K562 (cell line): ENCODE measurements at regions not wholly inside any gene's neighbourhood (a gene's known extent, or its start where the extent isn't known, plus 50 kb on each side); places are given as distances from the start of the nearest gene placed in this dataset.
A peak's percentile ranks its signal among the peaks of the same experiment; 100 is the strongest.

Experiments
- ATAC-seq: fragments of 200-7000 bp; cut with Tn5 transposase; 3 replicates; pipeline ENCODE4 v1.9.1; 2020; ENCODE audit warnings: moderate library complexity
- BruUV-seq: library from RNA; stranded (reverse); fragments of 400-500 nt; replicated peaks from 2 replicates; lab custom pipeline; 2021; lab: Mats Ljungman, UMichigan
- CTCF ChIA-PET: fragments of 300-600 bp; formaldehyde crosslinking; extraction: SDS; loops from one replicate; lab custom pipeline; 2021; ENCODE audit warnings: low intra/inter-chr PET ratio; lab: Yijun Ruan, JAX
- POLR2A ChIA-PET: fragments of 300-600, 350-650 bp; sonication (Branson Sonifier 250); formaldehyde crosslinking; extraction: SDS; loops from one replicate; lab custom pipeline; 2021; ENCODE audit warnings: antibody characterized with exemption, inconsistent platforms; lab: Yijun Ruan, JAX
- DNase-seq, 4 experiments: peaks; one replicate each; pipeline versions ENCODE4 v3.0.0 to v3.0.0-alpha.2; 2011 to 2018; ENCODE audit warnings: low spot score in 3 of 4, mixed read lengths in 3 of 4; ENCODE audit errors: extremely low read depth in 1 of 4
- FAIRE-seq: peaks from 2 replicates; lab custom pipeline; 2011; peaks lifted over from hg19 to GRCh38; lab: Jason Lieb, UNC
- H2AFZ ChIP-seq: 2 replicates; pipeline ENCODE4 v1.6.0; 2011; ENCODE audit warnings: low read depth, low read length, control low read depth, inconsistent platforms
- H3K27ac ChIP-seq: fragments of 200-600 bp; 3 replicates; pipeline ENCODE4 v1.8.0; 2011; ENCODE audit warnings: low read depth, mild to moderate bottlenecking, control low read depth, inconsistent platforms, low read length, moderate library complexity, mixed read lengths; ENCODE audit errors: extremely low read depth
- H3K27me3 ChIP-seq, 2 experiments: fragments of 300-600 bp in 1 of 2; 2 replicates in 1 of 2; 3 replicates in 1 of 2; pipeline versions ENCODE4 v1.6.0 to v1.8.0; 2011; ENCODE audit warnings: inconsistent platforms in 2 of 2, low read length in 2 of 2, mild to moderate bottlenecking in 1 of 2, mixed read lengths in 1 of 2, moderate library complexity in 1 of 2; ENCODE audit not compliant: control insufficient read depth in 2 of 2, insufficient read depth in 2 of 2
- H3K36me3 ChIP-seq: fragments of 300-600 bp; 3 replicates; pipeline ENCODE4 v1.8.0; 2011; ENCODE audit warnings: mild to moderate bottlenecking, low read length, inconsistent platforms; ENCODE audit not compliant: control insufficient read depth, insufficient read depth
- H3K4me1 ChIP-seq, 2 experiments: fragments of 200-600 bp in 1 of 2; replicated peaks in 1 of 2; 2 replicates in 1 of 2; 3 replicates in 1 of 2; pipeline versions ENCODE4 v1.5.1 to v1.8.0; 2011; ENCODE audit warnings: inconsistent platforms in 2 of 2, low read length in 2 of 2, mild to moderate bottlenecking in 1 of 2, mixed read lengths in 1 of 2, moderate library complexity in 1 of 2; ENCODE audit not compliant: control insufficient read depth in 2 of 2, insufficient read depth in 2 of 2
- H3K4me2 ChIP-seq: 2 replicates; pipeline ENCODE4 v1.6.1; 2011; ENCODE audit warnings: low read length, control low read depth, inconsistent platforms, mixed read lengths; ENCODE audit not compliant: insufficient read depth
- H3K4me3 ChIP-seq: fragments of 200-600 bp; sonication (generic), shearing (Covaris generic); 2 replicates; pipeline ENCODE4 v1.5.1; 2016; ENCODE audit warnings: control low read depth, inconsistent platforms
- H3K79me2 ChIP-seq: fragments of 200-600 bp; 3 replicates; pipeline ENCODE4 v1.8.0; 2011; ENCODE audit warnings: low read length, inconsistent platforms; ENCODE audit not compliant: control insufficient read depth, insufficient read depth
- H3K9ac ChIP-seq, 2 experiments: 2 replicates each; pipeline versions ENCODE4 v1.6.0 to v1.6.1; 2011; ENCODE audit warnings: low read depth in 2 of 2, low read length in 2 of 2, control low read depth in 1 of 2, inconsistent platforms in 1 of 2, mild to moderate bottlenecking in 1 of 2, mixed read lengths in 1 of 2; ENCODE audit not compliant: insufficient read depth in 1 of 2
- H3K9me1 ChIP-seq: one replicate; pipeline ENCODE4 v1.6.0; 2011; ENCODE audit warnings: inconsistent platforms, mild to moderate bottlenecking, low read length, moderate library complexity; ENCODE audit not compliant: control insufficient read depth, insufficient read depth
- H3K9me3 ChIP-seq: replicated peaks from 2 replicates; pipeline ENCODE4 v1.5.1; 2011; ENCODE audit warnings: low read depth, low read length, inconsistent platforms; ENCODE audit not compliant: control insufficient read depth, insufficient read depth
- H4K20me1 ChIP-seq: replicated peaks from 2 replicates; pipeline ENCODE4 v1.6.1; 2011; ENCODE audit warnings: low read length, inconsistent platforms, mixed read lengths; ENCODE audit not compliant: control insufficient read depth, insufficient read depth
- BMI1 ChIP-seq: fragments of 150-350 bp; IDR thresholded peaks from 2 replicates; pipeline ENCODE4 v1.6.1; 2014; ENCODE audit warnings: low read length
- RAD51 ChIP-seq: fragments of 450-650 bp; IDR thresholded peaks from 2 replicates; pipeline ENCODE4 v1.7.1; 2016; ENCODE audit warnings: low read depth, mild to moderate bottlenecking, borderline replicate concordance
- USF1 ChIP-seq: sonication (generic); formaldehyde crosslinking; IDR thresholded peaks from 2 replicates; pipeline ENCODE4 v1.9.0; 2022; ENCODE audit warnings: mild to moderate bottlenecking, missing genetic modification reagents
- USF2 ChIP-seq: sonication (generic); formaldehyde crosslinking; IDR thresholded peaks from 2 replicates; pipeline ENCODE4 v1.5.0; 2020; ENCODE audit warnings: missing genetic modification reagents
- WGBS: fragments of 100-300 bp; shearing (Covaris generic); methylation state at CpG from one replicate; pipeline ENCODE4 v1.1.6; 2016; ENCODE audit warnings: low coverage, mixed read lengths; ENCODE audit not compliant: insufficient coverage; ENCODE audit errors: missing lambda C conversion rate; 5-methylcytosine and 5-hydroxymethylcytosine counted together
- in situ Hi-C: fragments of 300-500 bp; cut with MboI; formaldehyde crosslinking; loops from 4 replicates; pipeline ENCODE4 v1.15.0; 2018; ENCODE audit warnings: inconsistent platforms, mixed read lengths
- intact Hi-C: fragments of 100-400 bp; cut with micrococcal nuclease; formaldehyde crosslinking; loops from 2 replicates; pipeline ENCODE4 v1.14.2; 2022

- Histone ChIP-seq H3K27ac (no peak overlapping the region), H3K9me1 (peaks cover 3% of the 10 kb centered on the region), H3K4me1 (no peaks in the 10 kb centered on the region), H3K4me3 (no peak overlapping the region), H3K36me3 (no peaks in the 10 kb centered on the region), H3K4me2 (no peak overlapping the region), H3K79me2 (no peaks in the 10 kb centered on the region), H3K9ac (no peak overlapping the region), H2AFZ (no peak overlapping the region), H3K9me3 (no peaks in the 10 kb centered on the region), H3K27me3 (peaks cover 5 to 51% of the 10 kb centered on the region in 2 experiments; a peak in 4 of 5 replicates), H4K20me1 (no peaks in the 10 kb centered on the region)
- ChIA-PET CTCF (no interaction called here), POLR2A (no interaction called here)
- no TSS peak for BruUV-seq
- TF ChIP-seq BMI1: no peak
- TF ChIP-seq RAD51: peak; percentile 59; the same call in 1 of the 2 replicates
- peak; percentile 47 for TF ChIP-seq USF2 (CRISPR knock-in tag)
- TF ChIP-seq USF1: peak; percentile 31; the same call in 1 of the 2 replicates
- in situ Hi-C loops: no loop called here
- intact Hi-C loops: no loop called here
- FAIRE-seq (no peak), ATAC-seq (no peak), DNase-seq (no peak)
- WGBS: 2% methylated on average over 14 of the region's 14 CpGs
Observed at GRCh38 chr2:489084-489483, 188.1 kb downstream of the TMEM18 start.
